ENCODE measurements at regions not wholly inside any gene's neighbourhood (a gene's known extent, or its start where the extent isn't known, plus 50 kb on each side); places are given as distances from the start of the nearest gene placed in this dataset.
"Not testable (repeated sequence)": the region's sequence is repeated elsewhere in the genome, so short reads cannot be mapped to it uniquely, and the experiment has no call there.

- no CpG with 5 or more reads among the region's 6 CpGs for WGBS (ENCODE audit: insufficient coverage, insufficient read length)
- not testable (repeated sequence) for H3K4me1 ChIP-seq (ENCODE audit: control insufficient read depth, insufficient read depth, low read length)
These were observed 124.3 kb upstream of the CDH5 start for GRCh38 chr16:66242206-66242605.

GRCh38 chr16:66240631-66241395 lies 125.7 kb upstream of the CDH5 start:
- no CpG with 5 or more reads among the region's 8 CpGs for WGBS (ENCODE audit: insufficient coverage, insufficient read length)
- Histone ChIP-seq H3K4me3 (ENCODE audit: low read length) (no peak overlapping the region), H3K36me3 (ENCODE audit: control insufficient read depth, insufficient read depth, low read length) (no peaks in the 10 kb centered on the region), H3K9me3 (ENCODE audit: control insufficient read depth, insufficient read depth, low read length) (no peaks in the 10 kb centered on the region), H3K27ac (ENCODE audit: low read length) (no peak overlapping the region), H3K27me3 (ENCODE audit: control insufficient read depth, insufficient read depth, low read length) (no peaks in the 10 kb centered on the region), H3K4me1 (ENCODE audit: control insufficient read depth, insufficient read depth, low read length) (no peaks in the 10 kb centered on the region)
- no peak for DNase-seq (ENCODE audit: low read depth, low spot score)

More at GRCh38 chr16:66242206-66242605, 124.3 kb upstream of the CDH5 start:
- DNase-seq (ENCODE audit: low read depth, low spot score); H3K4me3 ChIP-seq (ENCODE audit: low read length); H3K36me3 ChIP-seq (ENCODE audit: control insufficient read depth, insufficient read depth, low read length); H3K27me3 ChIP-seq (ENCODE audit: control insufficient read depth, insufficient read depth, low read length); H3K9me3 ChIP-seq (ENCODE audit: control insufficient read depth, insufficient read depth, low read length); H3K27ac ChIP-seq (ENCODE audit: low read length): not testable (repeated sequence)

- Histone ChIP-seq H3K4me3 (ENCODE audit: low read length) (no peak overlapping the region), H3K27ac (ENCODE audit: low read length) (no peak overlapping the region), H3K9me3 (ENCODE audit: control insufficient read depth, insufficient read depth, low read length) (no peaks in the 10 kb centered on the region), H3K36me3 (ENCODE audit: control insufficient read depth, insufficient read depth, low read length) (no peaks in the 10 kb centered on the region), H3K4me1 (ENCODE audit: control insufficient read depth, insufficient read depth, low read length) (no peaks in the 10 kb centered on the region), H3K27me3 (ENCODE audit: control insufficient read depth, insufficient read depth, low read length) (no peaks in the 10 kb centered on the region)
- DNase-seq (ENCODE audit: low read depth, low spot score): no peak
- no CpG with 5 or more reads among the region's 6 CpGs for WGBS (ENCODE audit: insufficient coverage, insufficient read length)
These were observed 126.4 kb upstream of the CDH5 start for GRCh38 chr16:66240088-66240487.

- DNase-seq (ENCODE audit: low read depth, low spot score): no peak
- no peak overlapping the region for H3K27ac ChIP-seq (ENCODE audit: low read length)
- no peak overlapping the region for H3K4me3 ChIP-seq (ENCODE audit: low read length)
- no peaks in the 10 kb centered on the region for H3K9me3 ChIP-seq (ENCODE audit: control insufficient read depth, insufficient read depth, low read length)
- H3K27me3 ChIP-seq (ENCODE audit: control insufficient read depth, insufficient read depth, low read length): no peaks in the 10 kb centered on the region
- WGBS (ENCODE audit: insufficient coverage, insufficient read length): no CpG with 5 or more reads among the region's 1 CpG
- H3K36me3 ChIP-seq (ENCODE audit: control insufficient read depth, insufficient read depth, low read length): no peaks in the 10 kb centered on the region
- no peaks in the 10 kb centered on the region for H3K4me1 ChIP-seq (ENCODE audit: control insufficient read depth, insufficient read depth, low read length)
These were observed 127.8 kb upstream of the CDH5 start for GRCh38 chr16:66238696-66239095.

GRCh38 chr16:66236301-66236700 lies 130.2 kb upstream of the CDH5 start:
- WGBS (ENCODE audit: insufficient coverage, insufficient read length): no CpG with 5 or more reads among the region's 12 CpGs
- no peaks in the 10 kb centered on the region for H3K36me3 ChIP-seq (ENCODE audit: control insufficient read depth, insufficient read depth, low read length)

GRCh38 chr16:66231452-66232160 lies 134.9 kb upstream of the CDH5 start:
- WGBS (ENCODE audit: insufficient coverage, insufficient read length): no CpG with 5 or more reads among the region's 9 CpGs
- no peak for DNase-seq (ENCODE audit: low read depth, low spot score)
- no peak overlapping the region for H3K4me3 ChIP-seq (ENCODE audit: low read length)
- H3K27me3 ChIP-seq (ENCODE audit: control insufficient read depth, insufficient read depth, low read length): no peaks in the 10 kb centered on the region
- H3K9me3 ChIP-seq (ENCODE audit: control insufficient read depth, insufficient read depth, low read length): no peaks in the 10 kb centered on the region
- no peaks in the 10 kb centered on the region; the same call in 1 of the 2 replicates for H3K4me1 ChIP-seq (ENCODE audit: control insufficient read depth, insufficient read depth, low read length)
- no peak overlapping the region for H3K27ac ChIP-seq (ENCODE audit: low read length)
- H3K36me3 ChIP-seq (ENCODE audit: control insufficient read depth, insufficient read depth, low read length): no peaks in the 10 kb centered on the region

More at GRCh38 chr16:66236301-66236700, 130.2 kb upstream of the CDH5 start:
- no peaks in the 10 kb centered on the region for H3K9me3 ChIP-seq (ENCODE audit: control insufficient read depth, insufficient read depth, low read length)
- no peak overlapping the region for H3K27ac ChIP-seq (ENCODE audit: low read length)
- H3K4me3 ChIP-seq (ENCODE audit: low read length): no peak overlapping the region
- no peak for DNase-seq (ENCODE audit: low read depth, low spot score)
- no peaks in the 10 kb centered on the region for H3K4me1 ChIP-seq (ENCODE audit: control insufficient read depth, insufficient read depth, low read length)
- H3K27me3 ChIP-seq (ENCODE audit: control insufficient read depth, insufficient read depth, low read length): no peaks in the 10 kb centered on the region

GRCh38 chr16:66229651-66230050 lies 136.8 kb upstream of the CDH5 start:
- Histone ChIP-seq H3K4me1 (ENCODE audit: control insufficient read depth, insufficient read depth, low read length) (no peaks in the 10 kb centered on the region; the same call in 1 of the 2 replicates), H3K4me3 (ENCODE audit: low read length) (no peak overlapping the region), H3K36me3 (ENCODE audit: control insufficient read depth, insufficient read depth, low read length) (no peaks in the 10 kb centered on the region), H3K27ac (ENCODE audit: low read length) (no peak overlapping the region), H3K27me3 (ENCODE audit: control insufficient read depth, insufficient read depth, low read length) (no peaks in the 10 kb centered on the region), H3K9me3 (ENCODE audit: control insufficient read depth, insufficient read depth, low read length) (no peaks in the 10 kb centered on the region)
- no CpG with 5 or more reads among the region's 4 CpGs for WGBS (ENCODE audit: insufficient coverage, insufficient read length)
- DNase-seq (ENCODE audit: low read depth, low spot score): no peak

- H3K27ac ChIP-seq (ENCODE audit: low read length): no peak overlapping the region
- no peaks in the 10 kb centered on the region for H3K9me3 ChIP-seq (ENCODE audit: control insufficient read depth, insufficient read depth, low read length)
- no peak for DNase-seq (ENCODE audit: low read depth, low spot score)
- no peaks in the 10 kb centered on the region for H3K27me3 ChIP-seq (ENCODE audit: control insufficient read depth, insufficient read depth, low read length)
- no peaks in the 10 kb centered on the region for H3K36me3 ChIP-seq (ENCODE audit: control insufficient read depth, insufficient read depth, low read length)
- no peak overlapping the region for H3K4me3 ChIP-seq (ENCODE audit: low read length)
- WGBS (ENCODE audit: insufficient coverage, insufficient read length): no CpG with 5 or more reads among the region's 7 CpGs
- H3K4me1 ChIP-seq (ENCODE audit: control insufficient read depth, insufficient read depth, low read length): no peaks in the 10 kb centered on the region; the same call in 1 of the 2 replicates
These were observed 137.7 kb upstream of the CDH5 start for GRCh38 chr16:66228792-66229191.

- H3K27me3 ChIP-seq (ENCODE audit: control insufficient read depth, insufficient read depth, low read length): no peaks in the 10 kb centered on the region
- WGBS (ENCODE audit: insufficient coverage, insufficient read length): no CpG with 5 or more reads among the region's 8 CpGs
- H3K4me1 ChIP-seq (ENCODE audit: control insufficient read depth, insufficient read depth, low read length): no peaks in the 10 kb centered on the region; the same call in 1 of the 2 replicates
- H3K27ac ChIP-seq (ENCODE audit: low read length): no peak overlapping the region
- no peaks in the 10 kb centered on the region for H3K9me3 ChIP-seq (ENCODE audit: control insufficient read depth, insufficient read depth, low read length)
- DNase-seq (ENCODE audit: low read depth, low spot score): no peak
- H3K4me3 ChIP-seq (ENCODE audit: low read length): no peak overlapping the region
- no peaks in the 10 kb centered on the region for H3K36me3 ChIP-seq (ENCODE audit: control insufficient read depth, insufficient read depth, low read length)
These were observed 138.5 kb upstream of the CDH5 start for GRCh38 chr16:66227766-66228530.

GRCh38 chr16:66226762-66227161 lies 139.7 kb upstream of the CDH5 start:
- WGBS (ENCODE audit: insufficient coverage, insufficient read length): no CpG with 5 or more reads among the region's 5 CpGs
- no peak overlapping the region for H3K4me3 ChIP-seq (ENCODE audit: low read length)
- H3K27ac ChIP-seq (ENCODE audit: low read length): no peak overlapping the region
- H3K9me3 ChIP-seq (ENCODE audit: control insufficient read depth, insufficient read depth, low read length): no peaks in the 10 kb centered on the region
- DNase-seq (ENCODE audit: low read depth, low spot score): no peak
- no peaks in the 10 kb centered on the region for H3K27me3 ChIP-seq (ENCODE audit: control insufficient read depth, insufficient read depth, low read length)
- no peaks in the 10 kb centered on the region for H3K36me3 ChIP-seq (ENCODE audit: control insufficient read depth, insufficient read depth, low read length)
- H3K4me1 ChIP-seq (ENCODE audit: control insufficient read depth, insufficient read depth, low read length): no peaks in the 10 kb centered on the region; the same call in 1 of the 2 replicates
